ENCODE measurements at regions not wholly inside any gene's neighbourhood (a gene's known extent, or its start where the extent isn't known, plus 50 kb on each side); places are given as distances from the start of the nearest gene placed in this dataset.

DNA sequence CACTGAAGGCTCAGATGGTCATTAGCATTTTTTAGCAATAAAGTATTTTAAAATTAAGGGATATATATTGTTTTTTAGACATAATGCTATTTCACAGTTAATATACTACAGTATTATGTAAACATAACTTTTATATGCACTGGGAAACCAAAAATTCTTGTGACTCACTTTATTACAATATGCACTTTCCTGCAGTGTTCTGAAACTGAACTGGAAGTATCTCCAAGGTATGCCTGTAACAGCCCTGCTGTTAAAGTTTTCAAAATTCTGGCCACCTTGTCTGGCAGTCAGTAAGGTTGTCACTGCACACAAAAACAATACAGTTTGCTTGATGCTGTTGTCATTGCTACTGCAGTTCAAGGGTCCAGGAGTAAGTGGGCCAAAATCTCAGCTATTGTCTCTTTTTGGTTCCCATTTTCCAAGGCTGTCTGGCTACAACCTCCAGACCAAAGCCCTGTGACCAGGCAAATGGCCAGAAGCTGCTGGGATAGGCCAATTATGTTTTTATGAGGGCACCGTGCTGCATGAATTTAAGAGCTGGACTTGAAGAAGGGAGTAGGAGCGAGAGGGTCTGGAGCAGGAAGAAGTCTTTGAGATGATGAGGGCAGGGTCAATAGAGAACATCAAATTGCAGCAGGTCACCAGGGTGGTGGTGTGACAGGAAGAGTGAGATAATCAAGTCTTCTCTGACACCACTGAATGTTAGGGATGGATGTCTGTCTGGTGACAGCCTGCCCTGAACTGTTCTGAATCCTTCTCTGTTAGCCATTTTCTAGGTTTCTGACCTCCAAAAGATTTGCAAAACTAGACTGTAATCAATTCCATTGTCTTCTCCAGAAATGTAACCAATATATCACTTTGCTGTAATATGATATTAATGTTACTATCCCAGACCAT, 82.3 kb upstream of the CACHD1 start:
- in situ Hi-C loops (cut with HindIII; ENCODE audit: low pct_unique_long_range_greater_than_20kb, low sequenced_read_pairs), result no loop called here
- ATAC-seq, result peak; percentile 51; the same call in 1 of the 2 replicates
- BruUV-seq (replicated peaks), result no TSS peak

DNA sequence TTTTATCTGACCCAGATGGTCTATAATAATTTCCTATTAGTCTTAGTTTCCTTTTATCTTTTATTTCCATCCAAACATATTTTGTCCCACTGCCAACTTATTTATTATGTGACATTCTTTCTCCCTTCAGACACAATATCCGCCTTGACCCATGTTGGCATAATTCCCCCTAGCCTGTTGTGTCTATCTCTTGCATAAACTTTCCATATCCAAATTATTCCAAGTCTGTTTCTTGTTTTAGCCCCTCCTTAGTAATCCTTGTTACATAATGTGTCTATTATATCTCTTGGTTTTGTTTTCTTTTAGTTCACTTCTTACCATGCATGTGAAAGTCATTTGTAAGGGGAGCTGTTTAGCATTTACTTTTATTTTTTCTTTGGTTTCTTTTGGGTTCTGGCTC, 81.6 kb upstream of the CACHD1 start:
- Histone ChIP-seq H3K27me3 (ENCODE audit: control insufficient read depth, insufficient read depth, low read length) (no peaks in the 10 kb centered on the region), H3K9me3 (ENCODE audit: control insufficient read depth, insufficient read depth, low read depth, low read length) (no peaks in the 10 kb centered on the region), H3K4me1 (ENCODE audit: control insufficient read depth, insufficient read depth, low read length) (peaks cover 3% of the 10 kb centered on the region; the same call in 1 of the 2 replicates), H3K27ac (ENCODE audit: low read length) (no peak overlapping the region), H3K36me3 (ENCODE audit: control insufficient read depth, insufficient read depth, low read length) (no peaks in the 10 kb centered on the region), H3K4me3 (ENCODE audit: low read depth in 2 of 2, low read length in 2 of 2) (no peak overlapping the region)
- TF ChIP-seq SIN3A (IDR thresholded peaks at IDR 0.05; ENCODE audit: borderline replicate concordance, insufficient read depth, low read depth, low read length) (no peak), CTCF (IDR thresholded peaks at IDR 0.05) (no peak), TCF7L2 (IDR thresholded peaks at IDR 0.05; ENCODE audit: low read depth, low read length) (no peak), POLR2AphosphoS5 (IDR thresholded peaks at IDR 0.05; ENCODE audit: low read depth, low read length) (no peak)
- TF ChIP-seq, protein P1, sequence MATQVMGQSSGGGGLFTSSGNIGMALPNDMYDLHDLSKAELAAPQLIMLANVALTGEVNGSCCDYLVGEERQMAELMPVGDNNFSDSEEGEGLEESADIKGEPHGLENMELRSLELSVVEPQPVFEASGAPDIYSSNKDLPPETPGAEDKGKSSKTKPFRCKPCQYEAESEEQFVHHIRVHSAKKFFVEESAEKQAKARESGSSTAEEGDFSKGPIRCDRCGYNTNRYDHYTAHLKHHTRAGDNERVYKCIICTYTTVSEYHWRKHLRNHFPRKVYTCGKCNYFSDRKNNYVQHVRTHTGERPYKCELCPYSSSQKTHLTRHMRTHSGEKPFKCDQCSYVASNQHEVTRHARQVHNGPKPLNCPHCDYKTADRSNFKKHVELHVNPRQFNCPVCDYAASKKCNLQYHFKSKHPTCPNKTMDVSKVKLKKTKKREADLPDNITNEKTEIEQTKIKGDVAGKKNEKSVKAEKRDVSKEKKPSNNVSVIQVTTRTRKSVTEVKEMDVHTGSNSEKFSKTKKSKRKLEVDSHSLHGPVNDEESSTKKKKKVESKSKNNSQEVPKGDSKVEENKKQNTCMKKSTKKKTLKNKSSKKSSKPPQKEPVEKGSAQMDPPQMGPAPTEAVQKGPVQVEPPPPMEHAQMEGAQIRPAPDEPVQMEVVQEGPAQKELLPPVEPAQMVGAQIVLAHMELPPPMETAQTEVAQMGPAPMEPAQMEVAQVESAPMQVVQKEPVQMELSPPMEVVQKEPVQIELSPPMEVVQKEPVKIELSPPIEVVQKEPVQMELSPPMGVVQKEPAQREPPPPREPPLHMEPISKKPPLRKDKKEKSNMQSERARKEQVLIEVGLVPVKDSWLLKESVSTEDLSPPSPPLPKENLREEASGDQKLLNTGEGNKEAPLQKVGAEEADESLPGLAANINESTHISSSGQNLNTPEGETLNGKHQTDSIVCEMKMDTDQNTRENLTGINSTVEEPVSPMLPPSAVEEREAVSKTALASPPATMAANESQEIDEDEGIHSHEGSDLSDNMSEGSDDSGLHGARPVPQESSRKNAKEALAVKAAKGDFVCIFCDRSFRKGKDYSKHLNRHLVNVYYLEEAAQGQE (IDR thresholded peaks at IDR 0.05; ENCODE audit: insufficient read depth in 1 of 2, low read depth in 2 of 2, low read length in 1 of 2), result no peak
- intact Hi-C loops (cut with micrococcal nuclease; ENCODE audit: unreplicated experiment) (loop anchor here (2.0 kb wide), 1 partner anchor 14 kb away; no protein-coding TSS in a partner anchor), in situ Hi-C loops (cut with HindIII; ENCODE audit: low pct_unique_long_range_greater_than_20kb, low sequenced_read_pairs) (no loop called here)
- CTCF ChIA-PET, result no interaction called here
- BruUV-seq (replicated peaks), result no TSS peak
- ATAC-seq (no peak), DNase-seq (ENCODE audit: low read depth, low spot score) (no peak)
- POLR2A ChIA-PET, result interaction anchor here (0.8 kb wide), 1 partner anchor 44 kb away, joined by 3 read pairs; no protein-coding TSS in a partner anchor

More for the DNA sequence above, 82.3 kb upstream of the CACHD1 start:
- Histone ChIP-seq H3K9me3 (ENCODE audit: control insufficient read depth, insufficient read depth, low read depth, low read length) (no peaks in the 10 kb centered on the region), H3K4me1 (ENCODE audit: control insufficient read depth, insufficient read depth, low read length) (peaks cover 3% of the 10 kb centered on the region; the same call in 1 of the 2 replicates), H3K27ac (ENCODE audit: low read length) (no peak overlapping the region), H3K27me3 (ENCODE audit: control insufficient read depth, insufficient read depth, low read length) (no peaks in the 10 kb centered on the region), H3K4me3 (ENCODE audit: low read depth in 2 of 2, low read length in 2 of 2) (no peak overlapping the region), H3K36me3 (ENCODE audit: control insufficient read depth, insufficient read depth, low read length) (no peaks in the 10 kb centered on the region)
- TF ChIP-seq POLR2AphosphoS5 (IDR thresholded peaks at IDR 0.05; ENCODE audit: low read depth, low read length), result no peak
- TF ChIP-seq TCF7L2 (IDR thresholded peaks at IDR 0.05; ENCODE audit: low read depth, low read length), result no peak
- no peak for TF ChIP-seq SIN3A (IDR thresholded peaks at IDR 0.05; ENCODE audit: borderline replicate concordance, insufficient read depth, low read depth, low read length)
- no peak for TF ChIP-seq CTCF (IDR thresholded peaks at IDR 0.05)
- TF ChIP-seq, protein P1 (IDR thresholded peaks at IDR 0.05; ENCODE audit: insufficient read depth in 1 of 2, low read depth in 2 of 2, low read length in 1 of 2), result no peak
- POLR2A ChIA-PET, result interaction anchor here (0.8 kb wide), 1 partner anchor 44 kb away, joined by 3 read pairs; no protein-coding TSS in a partner anchor
- CTCF ChIA-PET, result no interaction called here
- no peak for DNase-seq (ENCODE audit: low read depth, low spot score)
- intact Hi-C loops (cut with micrococcal nuclease; ENCODE audit: unreplicated experiment), result loop anchor here (2.0 kb wide), 1 partner anchor 13 kb away; no protein-coding TSS in a partner anchor

Data from Panc1 (cell line).